GM18520 (cell line): ENCODE measurements at regions not wholly inside any gene's neighbourhood (a gene's known extent, or its start where the extent isn't known, plus 50 kb on each side); places are given as distances from the start of the nearest gene placed in this dataset.

Experiments used
- ATAC-seq: cut with Tn5 transposase; IDR thresholded peaks from one replicate; pipeline ENCODE4 v1.9.1; 2021; ENCODE audit not compliant: unreplicated experiment

DNA sequence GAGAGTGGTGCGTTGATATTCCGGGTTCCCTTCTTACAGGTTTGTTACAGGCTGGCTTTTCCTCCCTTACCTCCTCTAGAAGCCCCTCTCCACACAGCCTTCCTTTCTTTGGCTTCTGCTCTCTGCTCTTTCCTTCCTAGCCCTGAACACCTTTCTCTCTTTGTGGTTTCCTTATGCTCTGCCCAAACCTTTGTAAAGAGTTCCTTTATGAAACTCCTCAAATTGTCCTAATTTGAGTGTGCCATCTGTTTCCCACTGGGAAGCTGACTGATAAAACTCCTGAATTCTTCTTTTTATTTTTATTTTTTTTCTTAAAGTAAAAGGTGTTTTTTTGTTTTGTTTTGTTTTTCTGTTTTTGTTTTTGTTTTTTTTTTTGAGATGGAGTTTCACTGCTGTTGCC, 60.1 kb upstream of the OTX2 start:
- ATAC-seq = no peak

DNA sequence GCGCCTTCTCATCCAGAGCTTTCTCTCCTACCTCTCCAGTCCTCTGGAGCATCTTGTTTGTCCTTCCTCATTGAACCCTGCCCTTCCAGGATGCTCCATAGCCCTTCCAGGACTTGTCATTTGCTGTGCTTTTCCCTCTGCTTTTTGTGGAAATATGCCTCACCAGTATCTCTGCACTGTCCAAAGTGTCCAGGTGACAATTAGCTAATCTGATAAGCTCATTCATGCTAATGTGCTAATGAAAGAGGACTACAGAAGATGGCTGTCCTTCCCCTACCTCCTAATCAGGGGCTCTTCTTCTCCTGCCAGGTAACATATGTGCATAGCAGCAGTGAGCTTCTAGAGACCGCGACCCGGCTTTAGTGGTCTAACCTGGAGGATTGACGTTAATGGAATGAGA, 58.4 kb upstream of the OTX2 start:
- no peak for ATAC-seq

DNA sequence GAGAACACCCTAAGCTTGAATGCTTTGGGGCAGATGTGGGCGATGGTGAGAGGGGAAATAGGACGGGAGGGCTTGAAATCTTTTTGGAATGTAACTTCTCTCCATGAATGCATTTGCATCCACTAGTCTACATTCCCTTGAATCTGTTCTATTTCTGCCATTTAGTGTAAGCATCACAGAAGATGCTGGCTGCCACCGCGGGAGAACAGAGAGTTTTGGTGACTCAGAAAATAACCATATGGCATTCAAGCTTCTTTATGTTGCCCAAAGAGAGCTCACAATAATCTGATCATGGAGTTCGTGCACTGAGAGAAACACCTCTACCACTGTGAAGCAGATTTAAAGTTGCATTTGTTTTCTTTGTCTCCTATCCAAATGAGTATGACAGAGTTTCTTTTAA, 52.6 kb upstream of the OTX2 start:
- no peak for ATAC-seq

DNA sequence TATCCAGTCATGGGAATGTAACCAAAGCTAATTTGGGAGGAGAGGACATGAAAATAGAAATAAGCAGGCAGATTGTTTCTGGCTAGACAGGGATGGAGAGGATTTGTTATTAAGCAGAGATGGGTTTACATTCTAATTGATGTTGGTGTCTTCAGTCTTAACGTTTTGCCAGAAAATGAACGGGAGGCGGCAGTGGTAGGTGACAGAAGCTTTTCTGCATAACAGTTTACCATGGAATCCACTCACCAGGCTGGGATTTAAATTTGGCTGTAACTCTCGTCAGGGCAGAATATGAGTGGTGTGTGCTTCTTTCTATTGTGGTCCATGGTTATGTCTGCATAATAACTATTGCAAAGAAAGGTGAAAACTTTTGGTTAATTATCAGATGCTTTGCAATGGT, 50.2 kb upstream of the OTX2 start:
- ATAC-seq = no peak
